Hepatocyte (in vitro differentiated cells): ENCODE measurements at regions not wholly inside any gene's neighbourhood (a gene's known extent, or its start where the extent isn't known, plus 50 kb on each side); places are given as distances from the start of the nearest gene placed in this dataset.

Experiments used
- DNase-seq: peaks from one replicate; pipeline ENCODE4 v3.0.0-alpha.2; 2016; ENCODE audit warnings: low spot score
- H2AFZ ChIP-seq: fragments of 200-600 bp; sonication (generic); 2 replicates; pipeline ENCODE4 v1.6.0; 2016; ENCODE audit warnings: antibody characterized with exemption, mild to moderate bottlenecking
- H3K27ac ChIP-seq: fragments of 200-600 bp; sonication (generic); 2 replicates; pipeline ENCODE4 v1.5.1; 2016; ENCODE audit warnings: mild to moderate bottlenecking
- H3K27me3 ChIP-seq: fragments of 200-600 bp; sonication (generic); 2 replicates; pipeline ENCODE4 v1.6.1; 2016
- H3K36me3 ChIP-seq: fragments of 200-600 bp; sonication (generic); replicated peaks from 2 replicates; pipeline ENCODE4 v1.5.1; 2016; ENCODE audit warnings: low read depth; ENCODE audit not compliant: insufficient read depth
- H3K4me1 ChIP-seq: fragments of 200-600 bp; sonication (generic); 2 replicates; pipeline ENCODE4 v1.5.1; 2016; ENCODE audit warnings: mild to moderate bottlenecking, moderate library complexity; ENCODE audit not compliant: insufficient read depth
- H3K4me2 ChIP-seq: fragments of 200-600 bp; sonication (generic); 2 replicates; pipeline ENCODE4 v1.6.0; 2016
- H3K4me3 ChIP-seq: fragments of 200-600 bp; sonication (generic); 2 replicates; pipeline ENCODE4 v1.5.1; 2016; ENCODE audit warnings: mild to moderate bottlenecking
- H3K79me2 ChIP-seq: fragments of 200-600 bp; sonication (generic); 2 replicates; pipeline ENCODE4 v1.6.0; 2017; ENCODE audit warnings: mild to moderate bottlenecking
- H3K9me2 ChIP-seq: fragments of 200-600 bp; sonication (generic); replicated peaks from 2 replicates; pipeline ENCODE4 v1.6.0; 2017; ENCODE audit warnings: mild to moderate bottlenecking; ENCODE audit not compliant: insufficient read depth
- H3K9me3 ChIP-seq: fragments of 200-600 bp; sonication (generic); 2 replicates; pipeline ENCODE4 v1.5.1; 2016; ENCODE audit warnings: low read depth, mild to moderate bottlenecking
- H4K20me1 ChIP-seq: fragments of 200-600 bp; sonication (generic); 2 replicates; pipeline ENCODE4 v1.6.0; 2016; ENCODE audit warnings: mild to moderate bottlenecking; ENCODE audit not compliant: insufficient read depth, poor library complexity, severe bottlenecking
- EZH2 ChIP-seq: fragments of 200-600 bp; sonication (generic); IDR thresholded peaks from 2 replicates; pipeline ENCODE4 v1.6.1; 2016; ENCODE audit warnings: antibody characterized with exemption, mild to moderate bottlenecking, borderline replicate concordance
- EZH2phosphoT487 ChIP-seq: fragments of 200-600 bp; sonication (generic); IDR thresholded peaks from one replicate; pipeline ENCODE4 v1.6.1; 2018; ENCODE audit warnings: antibody characterized with exemption, mild to moderate bottlenecking, low read depth, moderate library complexity; ENCODE audit not compliant: unreplicated experiment, severe bottlenecking
- WGBS: methylation state at CpG from one replicate; pipeline ENCODE4 v1.1.6; 2016; ENCODE audit warnings: low lambda C conversion rate; ENCODE audit errors: missing lambda C conversion rate; 5-methylcytosine and 5-hydroxymethylcytosine counted together
- TF ChIP-seq, protein P1 (sequence below): fragments of 200-600 bp; sonication (generic); IDR thresholded peaks from 2 replicates; pipeline ENCODE4 v1.5.1; 2016; ENCODE audit warnings: antibody characterized with exemption, mild to moderate bottlenecking; ENCODE audit not compliant: poor library complexity

DNA sequence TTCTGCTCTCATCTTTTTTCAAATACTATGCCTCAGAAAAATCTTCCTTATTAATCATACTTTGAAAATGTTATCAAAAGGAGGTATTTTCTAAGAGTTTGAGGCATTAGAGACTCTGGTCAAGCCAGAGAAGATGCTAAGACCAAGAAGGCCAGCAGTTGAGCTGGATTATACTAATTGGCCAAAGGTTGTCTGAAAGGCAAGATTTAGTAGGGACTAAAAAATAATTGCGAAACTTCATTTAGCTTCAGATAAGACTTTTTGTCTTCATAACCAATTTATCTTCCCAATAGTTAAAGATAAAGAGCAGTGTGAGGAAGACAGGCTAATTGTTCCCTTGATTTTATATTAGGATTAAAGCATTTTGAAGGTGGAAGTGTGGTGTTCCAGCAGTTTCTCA, 1412.4 kb upstream of the PCDH7 start:
- TF ChIP-seq EZH2phosphoT487 (no peak), EZH2 (no peak)
- TF ChIP-seq, protein P1, sequence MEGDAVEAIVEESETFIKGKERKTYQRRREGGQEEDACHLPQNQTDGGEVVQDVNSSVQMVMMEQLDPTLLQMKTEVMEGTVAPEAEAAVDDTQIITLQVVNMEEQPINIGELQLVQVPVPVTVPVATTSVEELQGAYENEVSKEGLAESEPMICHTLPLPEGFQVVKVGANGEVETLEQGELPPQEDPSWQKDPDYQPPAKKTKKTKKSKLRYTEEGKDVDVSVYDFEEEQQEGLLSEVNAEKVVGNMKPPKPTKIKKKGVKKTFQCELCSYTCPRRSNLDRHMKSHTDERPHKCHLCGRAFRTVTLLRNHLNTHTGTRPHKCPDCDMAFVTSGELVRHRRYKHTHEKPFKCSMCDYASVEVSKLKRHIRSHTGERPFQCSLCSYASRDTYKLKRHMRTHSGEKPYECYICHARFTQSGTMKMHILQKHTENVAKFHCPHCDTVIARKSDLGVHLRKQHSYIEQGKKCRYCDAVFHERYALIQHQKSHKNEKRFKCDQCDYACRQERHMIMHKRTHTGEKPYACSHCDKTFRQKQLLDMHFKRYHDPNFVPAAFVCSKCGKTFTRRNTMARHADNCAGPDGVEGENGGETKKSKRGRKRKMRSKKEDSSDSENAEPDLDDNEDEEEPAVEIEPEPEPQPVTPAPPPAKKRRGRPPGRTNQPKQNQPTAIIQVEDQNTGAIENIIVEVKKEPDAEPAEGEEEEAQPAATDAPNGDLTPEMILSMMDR = no peak
- Histone ChIP-seq H2AFZ (no peak overlapping the region), H3K4me1 (no peaks in the 10 kb centered on the region), H3K27me3 (no peaks in the 10 kb centered on the region), H3K36me3 (no peaks in the 10 kb centered on the region), H3K4me2 (no peak overlapping the region), H3K27ac (no peak overlapping the region), H3K79me2 (no peaks in the 10 kb centered on the region), H3K9me2 (no peaks in the 10 kb centered on the region), H4K20me1 (no peaks in the 10 kb centered on the region), H3K9me3 (no peaks in the 10 kb centered on the region), H3K4me3 (no peak overlapping the region)
- 87% methylated on average over 1 of the region's 1 CpG for WGBS
- DNase-seq = no peak

DNA sequence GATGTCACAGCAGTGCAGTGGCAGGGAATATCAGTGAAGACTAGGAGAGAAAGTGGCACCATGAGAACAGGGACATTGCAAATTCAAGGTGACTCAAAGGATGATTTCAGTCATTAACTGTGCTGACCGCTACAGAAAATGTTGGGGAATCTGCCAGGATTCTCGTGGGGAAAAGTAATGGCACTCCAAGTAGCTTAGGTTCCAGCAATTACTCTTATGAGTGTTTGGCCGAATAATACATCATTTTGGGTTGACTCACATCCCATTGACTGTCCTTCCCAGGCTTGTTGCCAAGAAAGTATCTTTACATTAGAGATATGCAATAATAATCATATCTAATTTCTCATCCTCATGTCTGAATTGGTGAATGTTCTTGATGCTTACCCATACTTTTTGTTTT, 1411.1 kb upstream of the PCDH7 start:
- WGBS = 87% methylated on average over 3 of the region's 3 CpGs
- TF ChIP-seq, protein P1 = no peak
- no peak for TF ChIP-seq EZH2
- TF ChIP-seq EZH2phosphoT487 = no peak

DNA sequence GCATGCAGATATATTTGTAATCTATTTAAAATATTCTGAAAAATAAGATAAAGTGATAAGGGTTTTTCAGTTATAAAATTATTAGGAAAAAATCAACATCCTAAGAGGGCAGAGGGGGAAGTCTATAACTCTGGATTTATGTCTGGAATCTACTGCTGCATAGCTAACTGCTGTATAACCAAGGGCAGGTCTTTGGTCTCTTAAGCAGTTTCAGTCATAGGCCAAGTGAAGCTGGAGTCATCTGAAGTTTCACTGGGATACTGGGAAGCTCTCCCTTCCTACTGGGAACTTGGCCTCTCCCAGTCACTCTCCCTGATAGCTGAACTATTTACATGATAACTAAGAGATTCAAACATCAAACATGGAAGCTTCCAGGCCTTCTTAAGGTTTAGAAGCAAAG, 1409.9 kb upstream of the PCDH7 start:
- Histone ChIP-seq H4K20me1 (no peaks in the 10 kb centered on the region), H3K27me3 (no peaks in the 10 kb centered on the region), H3K9me2 (no peaks in the 10 kb centered on the region), H3K79me2 (no peaks in the 10 kb centered on the region), H2AFZ (no peak overlapping the region), H3K4me3 (no peak overlapping the region), H3K4me1 (no peaks in the 10 kb centered on the region), H3K27ac (no peak overlapping the region), H3K9me3 (no peaks in the 10 kb centered on the region), H3K36me3 (no peaks in the 10 kb centered on the region), H3K4me2 (no peak overlapping the region)
- TF ChIP-seq EZH2 (no peak), EZH2phosphoT487 (no peak)
- TF ChIP-seq, protein P1 = no peak
- DNase-seq = no peak

More for the DNA sequence above, 1411.1 kb upstream of the PCDH7 start:
- H3K36me3 ChIP-seq = no peaks in the 10 kb centered on the region
- no peak overlapping the region for H3K4me2 ChIP-seq
- H3K4me3 ChIP-seq = no peak overlapping the region
- no peaks in the 10 kb centered on the region for H3K9me3 ChIP-seq
- no peaks in the 10 kb centered on the region for H4K20me1 ChIP-seq
- H2AFZ ChIP-seq = no peak overlapping the region
- no peak overlapping the region for H3K27ac ChIP-seq
- DNase-seq = no peak
- no peaks in the 10 kb centered on the region for H3K27me3 ChIP-seq
- H3K4me1 ChIP-seq = no peaks in the 10 kb centered on the region
- H3K79me2 ChIP-seq = no peaks in the 10 kb centered on the region
- no peaks in the 10 kb centered on the region for H3K9me2 ChIP-seq

DNA sequence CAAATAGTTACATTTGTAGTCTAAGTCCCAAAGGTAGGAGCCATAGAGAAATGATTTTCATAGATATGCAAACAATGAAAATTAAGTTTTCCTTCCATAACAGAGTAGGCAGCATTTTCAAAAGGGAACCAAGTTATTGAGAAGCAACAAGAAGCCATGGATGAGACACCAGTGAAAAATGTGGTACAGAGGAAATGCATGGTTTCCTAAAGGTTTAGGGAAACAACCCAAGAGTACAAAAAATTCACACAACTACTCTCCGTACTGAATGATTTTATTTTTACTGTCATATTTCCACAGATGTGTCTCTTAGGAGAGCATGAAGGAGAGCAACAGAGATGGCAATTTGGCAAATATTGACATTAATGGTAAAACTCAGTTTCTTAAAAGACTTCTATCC, 1408.9 kb upstream of the PCDH7 start:
- H3K4me1 ChIP-seq = no peaks in the 10 kb centered on the region
- no peak overlapping the region for H2AFZ ChIP-seq
- no peak for DNase-seq
- H3K27ac ChIP-seq = no peak overlapping the region
- no peaks in the 10 kb centered on the region for H3K36me3 ChIP-seq
- H4K20me1 ChIP-seq = no peaks in the 10 kb centered on the region
- no peaks in the 10 kb centered on the region for H3K27me3 ChIP-seq
- no peak overlapping the region for H3K4me3 ChIP-seq
- TF ChIP-seq, protein P1 = no peak
- TF ChIP-seq EZH2phosphoT487 (no peak), EZH2 (no peak)
- WGBS = 87% methylated on average over 1 of the region's 1 CpG
- H3K79me2 ChIP-seq = no peaks in the 10 kb centered on the region
- H3K9me3 ChIP-seq = no peaks in the 10 kb centered on the region
- H3K4me2 ChIP-seq = no peak overlapping the region
- no peaks in the 10 kb centered on the region for H3K9me2 ChIP-seq
